ENCODE measurements at regions not wholly inside any gene's neighbourhood (a gene's known extent, or its start where the extent isn't known, plus 50 kb on each side); places are given as distances from the start of the nearest gene placed in this dataset.

DNA sequence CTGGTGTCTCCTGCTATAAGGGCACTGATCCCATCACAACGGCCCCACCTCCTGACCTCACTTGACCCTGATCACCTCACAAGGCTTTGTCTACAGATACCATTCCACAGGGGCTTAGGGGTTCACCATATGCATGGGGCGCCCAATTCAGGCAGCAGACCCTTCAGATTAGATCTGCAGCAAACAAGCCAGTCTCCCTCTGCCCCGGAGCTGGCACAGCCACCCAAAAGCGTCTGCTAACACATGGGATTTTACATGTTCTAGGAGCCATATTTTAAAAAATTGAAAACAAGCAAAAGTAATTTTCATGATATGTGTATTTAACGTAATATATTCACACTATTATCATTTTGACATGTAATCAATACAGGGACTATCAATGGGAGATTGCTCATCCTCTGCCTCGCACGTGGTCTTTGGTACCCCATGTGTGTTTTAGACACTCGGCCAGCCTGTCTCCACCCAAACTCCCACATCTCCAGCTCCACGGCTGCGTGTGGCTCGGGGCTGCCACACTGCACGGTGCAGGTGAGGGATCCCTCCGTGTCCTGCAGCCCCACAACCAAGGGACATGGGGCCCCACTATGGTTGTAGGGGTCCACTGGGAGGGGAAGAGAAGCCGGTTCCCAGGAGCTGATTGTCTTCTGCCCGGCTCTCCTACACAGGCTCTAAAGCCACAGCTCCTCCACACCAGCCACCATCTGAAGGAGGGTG, 107.6 kb downstream of the RBFOX3 start:
- no peak for DNase-seq (ENCODE audit: low read depth in 4 of 4, low spot score in 1 of 4)

GRCh38 chr17:79501910-79502309, 108.9 kb downstream of the RBFOX3 start:
- no peak for DNase-seq (ENCODE audit: low read depth in 4 of 4, low spot score in 1 of 4)

DNA sequence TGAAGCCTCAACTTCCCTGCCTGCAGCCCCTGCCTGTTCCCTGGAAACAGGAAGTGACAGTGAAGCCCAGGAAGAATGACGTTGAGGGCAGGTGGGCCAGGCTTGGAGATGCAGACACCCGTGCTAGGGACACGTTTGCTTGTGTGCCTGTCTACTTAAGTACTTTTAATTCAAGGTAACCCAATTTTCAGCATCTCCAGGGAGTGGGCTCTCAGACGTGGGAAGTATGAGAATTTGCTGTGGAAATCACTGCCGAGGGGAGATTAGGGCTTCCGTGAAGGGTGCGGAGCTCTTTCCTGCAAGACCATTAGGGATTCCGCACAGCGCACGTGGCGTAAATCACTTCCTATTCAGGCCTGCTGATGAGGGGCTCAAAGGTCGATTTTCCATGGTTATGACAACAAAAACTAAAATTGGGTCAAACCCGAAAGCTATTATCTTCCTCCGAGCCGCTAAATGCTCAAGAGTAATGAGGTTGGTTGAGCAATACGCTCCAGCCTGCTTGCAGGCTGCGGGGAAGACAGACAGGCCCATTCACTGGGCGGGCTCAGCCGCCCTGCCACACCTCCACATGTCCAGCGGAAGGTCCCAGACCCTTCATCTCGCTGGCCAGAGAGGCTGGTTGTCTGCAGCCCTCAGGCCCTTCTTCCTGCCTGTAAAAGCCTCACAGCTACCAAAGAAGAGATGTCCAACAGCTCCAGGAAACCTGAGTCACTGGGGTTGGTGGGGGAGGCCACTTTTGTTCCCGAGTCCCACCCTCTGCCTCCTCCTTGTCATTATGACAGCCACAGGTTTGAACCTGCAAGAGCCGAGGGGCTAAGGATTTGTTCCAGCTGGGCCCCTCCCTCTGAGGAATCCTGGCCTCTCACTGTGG, 109.9 kb downstream of the RBFOX3 start:
- DNase-seq (ENCODE audit: low read depth in 4 of 4, low spot score in 1 of 4) = no peak

GRCh38 chr17:79498854-79499253, 112.0 kb downstream of the RBFOX3 start:
- DNase-seq (ENCODE audit: low read depth in 4 of 4, low spot score in 1 of 4) = no peak

- no peak for DNase-seq (ENCODE audit: low read depth in 4 of 4, low spot score in 1 of 4)
These were observed 113.0 kb downstream of the RBFOX3 start for GRCh38 chr17:79497777-79498348.

DNA sequence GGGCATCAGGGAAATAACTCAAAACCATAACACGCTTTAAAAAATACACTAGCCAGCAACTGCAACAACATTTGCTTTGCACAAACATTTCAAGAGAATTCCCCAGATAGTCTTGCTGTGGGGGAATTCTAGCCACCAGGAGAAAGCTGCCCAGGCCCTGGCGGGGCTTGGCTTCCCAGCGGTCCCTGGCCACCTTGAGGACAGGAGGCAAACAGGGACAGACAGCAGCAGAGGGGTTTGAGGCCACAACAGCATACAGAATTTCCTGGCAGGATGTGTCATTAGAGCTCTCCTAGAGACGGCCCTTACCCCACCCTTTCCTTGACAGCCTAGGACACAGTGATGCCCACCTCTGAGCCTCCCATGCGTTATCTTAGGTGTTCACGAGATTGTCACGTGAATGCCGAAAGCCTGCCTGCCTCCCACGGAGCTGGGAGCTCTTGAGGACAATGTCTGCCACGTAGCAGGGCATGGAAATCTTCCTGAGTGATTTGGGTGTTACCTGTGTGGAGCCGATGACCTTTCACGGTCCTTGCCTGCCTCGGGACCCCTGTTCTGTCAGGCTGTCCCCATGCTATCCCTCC, 114.3 kb downstream of the RBFOX3 start:
- no peak for DNase-seq (ENCODE audit: low read depth in 4 of 4, low spot score in 1 of 4)

DNA sequence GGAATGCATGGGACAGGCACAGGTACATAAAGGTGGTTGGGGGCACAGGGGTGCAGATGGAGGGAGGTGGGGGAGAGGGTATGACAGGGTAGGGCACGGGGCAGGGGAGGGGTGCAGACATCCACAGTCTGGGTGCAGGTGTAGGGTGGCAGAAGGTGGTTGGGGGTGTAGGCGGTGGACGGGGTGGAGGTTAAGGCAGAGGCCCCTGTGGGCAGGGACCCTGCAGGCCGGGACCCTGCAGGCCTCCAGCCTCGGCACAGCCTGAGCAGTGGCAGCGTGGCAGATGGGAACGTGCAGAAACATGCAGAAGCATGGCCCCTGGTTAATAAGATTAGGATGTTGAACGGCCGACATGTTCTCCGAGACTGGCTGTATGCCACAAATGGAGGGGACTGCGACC, 115.2 kb downstream of the RBFOX3 start:
- no peak for DNase-seq (ENCODE audit: low read depth in 4 of 4, low spot score in 1 of 4)

GRCh38 chr17:79491006-79491405, 119.8 kb downstream of the RBFOX3 start:
- no peak for DNase-seq (ENCODE audit: low read depth in 4 of 4, low spot score in 1 of 4)

GRCh38 chr17:79490530-79490929, 120.3 kb downstream of the RBFOX3 start:
- no peak for DNase-seq (ENCODE audit: low read depth in 4 of 4, low spot score in 1 of 4)

- DNase-seq (ENCODE audit: low read depth in 4 of 4, low spot score in 1 of 4) = no peak
These were observed 123.7 kb downstream of the RBFOX3 start for GRCh38 chr17:79487149-79487548.

- DNase-seq (ENCODE audit: low read depth in 4 of 4, low spot score in 1 of 4) = no peak
These were observed 124.9 kb downstream of the RBFOX3 start for GRCh38 chr17:79485991-79486390.

- no peak for DNase-seq (ENCODE audit: low read depth in 4 of 4, low spot score in 1 of 4)
These were observed 125.3 kb downstream of the RBFOX3 start for GRCh38 chr17:79485419-79485985.

DNA sequence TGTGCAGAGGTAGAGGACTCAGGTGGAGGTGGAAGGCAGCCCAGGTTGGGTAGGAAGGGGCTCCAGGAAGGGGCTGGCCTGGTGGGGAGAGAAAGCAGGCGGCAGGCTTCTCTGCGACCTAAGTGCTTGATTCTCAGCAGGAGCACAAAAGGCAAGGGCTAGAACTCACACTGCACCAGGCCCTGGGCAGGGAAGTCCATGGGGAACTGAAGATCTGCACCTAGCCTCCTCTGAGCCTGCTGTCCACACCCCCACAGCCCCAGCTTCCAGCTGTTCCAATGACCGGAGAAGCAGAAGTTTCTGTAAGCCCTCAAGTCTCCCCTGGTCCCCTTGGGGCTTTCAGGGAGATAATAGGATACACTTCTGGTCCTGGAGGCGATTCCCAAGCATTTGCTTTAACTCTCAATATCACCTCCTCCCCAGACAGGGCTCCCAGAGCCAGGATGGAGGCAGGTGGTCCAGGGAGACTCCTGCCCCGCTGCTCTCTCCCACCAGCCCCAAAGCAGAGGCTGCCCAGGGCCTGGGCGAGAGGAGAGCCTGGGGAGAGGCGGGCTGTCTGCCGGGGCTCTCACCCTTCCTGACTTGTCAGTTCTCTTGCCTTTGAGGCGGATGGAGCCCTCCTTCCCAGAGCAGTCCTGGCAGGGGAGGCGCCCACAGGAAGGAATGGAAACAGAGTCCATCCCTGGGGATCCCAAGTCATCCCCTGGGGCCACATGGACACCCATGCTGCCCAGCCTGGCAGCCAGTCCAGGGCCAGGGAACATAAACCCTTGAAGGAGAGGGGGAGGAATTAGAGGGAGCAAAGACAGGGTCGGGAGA, 126.0 kb downstream of the RBFOX3 start:
- DNase-seq (ENCODE audit: low read depth in 4 of 4, low spot score in 1 of 4) = no peak

GRCh38 chr17:79483842-79484241, 127.0 kb downstream of the RBFOX3 start:
- DNase-seq (ENCODE audit: low read depth in 4 of 4, low spot score in 1 of 4) = no peak

- no peak for DNase-seq (ENCODE audit: low read depth in 4 of 4, low spot score in 1 of 4)
These were observed 127.9 kb downstream of the RBFOX3 start for GRCh38 chr17:79482727-79483521.

DNA sequence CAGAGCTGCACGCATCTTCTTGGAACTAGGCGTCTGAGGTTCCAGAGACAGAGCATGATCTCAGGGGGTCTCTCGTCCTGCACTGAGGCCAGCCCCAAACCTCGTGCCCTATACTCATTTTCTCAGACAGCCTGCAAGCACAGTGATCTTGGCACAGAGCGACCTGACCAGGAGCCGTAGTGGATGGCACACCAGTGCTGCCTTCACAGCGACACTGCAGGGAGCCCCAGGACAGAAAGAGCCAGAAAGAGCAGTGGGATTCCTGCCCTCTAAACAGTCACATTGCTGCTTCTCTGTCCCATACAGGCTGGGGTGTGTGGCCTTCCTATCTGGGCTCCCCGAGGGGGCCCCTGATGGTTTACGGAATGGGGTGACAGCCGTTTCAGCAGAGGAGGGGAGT, 131.0 kb downstream of the RBFOX3 start:
- DNase-seq (ENCODE audit: low read depth in 4 of 4, low spot score in 1 of 4) = no peak

GRCh38 chr17:79478841-79479240, 132.0 kb downstream of the RBFOX3 start:
- DNase-seq (ENCODE audit: low read depth in 4 of 4, low spot score in 1 of 4) = no peak

DNA sequence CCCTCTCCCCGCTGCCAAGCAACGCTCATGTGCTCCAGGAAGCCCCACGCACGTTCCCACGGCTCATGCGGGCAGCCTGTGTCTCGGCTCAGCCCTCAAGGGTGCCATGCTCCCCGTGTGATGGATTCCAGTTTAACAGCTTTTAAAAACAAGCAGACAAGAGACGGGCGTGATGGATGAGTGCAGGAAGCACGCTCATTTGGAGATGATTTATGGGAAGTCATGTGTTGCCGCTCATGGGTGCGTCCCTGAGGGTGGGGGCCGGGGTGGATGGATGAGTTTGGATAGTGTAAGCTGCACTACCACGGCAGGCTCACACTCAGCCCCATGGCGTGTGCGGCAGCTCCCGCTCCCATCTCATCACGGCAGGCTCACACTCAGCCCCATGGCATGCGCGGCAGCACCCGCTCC, 132.8 kb downstream of the RBFOX3 start:
- no peak for DNase-seq (ENCODE audit: low read depth in 4 of 4, low spot score in 1 of 4)

DNA sequence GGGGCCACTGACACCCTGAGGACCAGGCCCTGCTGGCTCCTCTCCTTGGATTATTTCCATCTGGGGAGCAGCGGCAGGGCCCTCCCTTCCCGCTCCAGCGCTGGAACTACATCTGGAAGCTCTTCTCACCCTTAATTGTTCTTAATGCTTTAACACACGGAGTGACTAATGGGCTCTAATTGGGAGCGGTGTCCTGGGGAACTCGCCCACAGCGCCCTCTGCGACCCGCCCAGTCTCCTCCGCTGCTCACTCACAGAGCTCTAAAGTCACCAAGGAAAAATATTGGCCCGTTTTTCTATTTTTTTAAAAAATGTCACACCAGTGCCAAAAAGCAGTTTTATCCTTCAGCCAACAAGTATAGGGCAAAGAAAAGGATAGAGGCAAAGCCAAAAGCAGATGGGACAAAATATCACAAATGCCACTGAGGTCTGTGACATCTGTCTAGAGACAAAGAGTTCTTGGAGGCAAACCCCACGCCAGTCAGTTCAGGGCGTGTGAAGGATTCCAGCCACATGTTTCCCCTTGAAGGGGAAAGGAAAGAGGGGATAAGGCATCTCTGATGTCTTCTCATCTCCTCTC, 134.7 kb downstream of the RBFOX3 start:
- no peak for DNase-seq (ENCODE audit: low read depth in 4 of 4, low spot score in 1 of 4)
